ENCODE measurements at regions not wholly inside any gene's neighbourhood (a gene's known extent, or its start where the extent isn't known, plus 50 kb on each side); places are given as distances from the start of the nearest gene placed in this dataset.
"Not testable (repeated sequence)": the region's sequence is repeated elsewhere in the genome, so short reads cannot be mapped to it uniquely, and the experiment has no call there.

DNA sequence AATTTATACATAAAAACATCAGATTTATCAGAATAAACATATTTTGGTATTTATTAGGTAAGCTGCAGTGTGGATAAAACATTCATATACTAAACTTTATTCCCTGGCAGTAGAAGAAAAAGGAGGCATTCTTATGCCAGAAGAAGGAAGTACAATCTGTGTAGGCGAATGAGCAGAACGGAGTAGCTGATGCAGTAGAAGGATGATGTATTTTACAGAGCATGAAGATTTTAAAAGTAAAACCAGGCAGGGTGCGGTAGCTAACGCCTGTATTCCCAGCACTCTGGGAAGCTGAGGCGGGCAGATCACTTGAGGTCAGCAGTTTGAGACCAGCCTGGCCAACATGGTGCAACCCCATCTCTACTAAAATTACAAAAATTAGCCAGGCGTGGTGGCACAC lies 294.9 kb upstream of the MKLN1 start:
- intact Hi-C loops (cut with micrococcal nuclease): loop anchor here (5.0 kb wide), 1 partner anchor 35 kb away; no protein-coding TSS in a partner anchor

- intact Hi-C loops (cut with micrococcal nuclease): loop anchor here (5.0 kb wide), 1 partner anchor 37 kb away; no protein-coding TSS in a partner anchor
These were observed 293.4 kb upstream of the MKLN1 start for GRCh38 chr7:131034166-131034881.

GRCh38 chr7:131035088-131035770 lies 292.4 kb upstream of the MKLN1 start:
- intact Hi-C loops (cut with micrococcal nuclease): no loop called here

DNA sequence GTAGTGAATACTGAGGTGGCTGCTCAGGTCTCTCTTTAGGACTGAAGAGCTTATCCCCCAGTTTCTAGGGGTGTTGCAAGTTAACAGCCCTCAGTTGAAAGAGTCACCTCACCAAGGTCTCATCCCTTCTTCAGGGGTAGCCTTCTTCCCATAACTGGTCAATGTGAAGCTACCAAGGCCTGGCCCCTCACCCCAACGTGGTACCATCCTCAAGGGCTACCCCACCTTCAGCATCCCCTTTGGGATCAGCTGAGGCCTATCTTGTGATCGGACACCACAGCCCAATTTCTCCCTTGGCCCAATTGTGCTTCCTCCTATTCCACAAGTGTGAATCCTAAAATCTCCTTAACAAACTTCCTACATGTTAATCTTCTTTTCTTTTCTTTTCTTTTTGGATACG lies 289.5 kb upstream of the MKLN1 start:
- intact Hi-C loops (cut with micrococcal nuclease): no loop called here

GRCh38 chr7:131039355-131039762 lies 288.3 kb upstream of the MKLN1 start:
- intact Hi-C loops (cut with micrococcal nuclease): no loop called here

- intact Hi-C loops (cut with micrococcal nuclease): loop anchor here (1.0 kb wide), 8 partner anchors 17 to 384 kb away; no protein-coding TSS in a partner anchor
These were observed 287.8 kb upstream of the MKLN1 start for GRCh38 chr7:131039836-131040235.

- intact Hi-C loops (cut with micrococcal nuclease): loop anchor here (1.0 kb wide), 8 partner anchors 17 to 384 kb away; no protein-coding TSS in a partner anchor
These were observed 287.2 kb upstream of the MKLN1 start for GRCh38 chr7:131040467-131040932.

DNA sequence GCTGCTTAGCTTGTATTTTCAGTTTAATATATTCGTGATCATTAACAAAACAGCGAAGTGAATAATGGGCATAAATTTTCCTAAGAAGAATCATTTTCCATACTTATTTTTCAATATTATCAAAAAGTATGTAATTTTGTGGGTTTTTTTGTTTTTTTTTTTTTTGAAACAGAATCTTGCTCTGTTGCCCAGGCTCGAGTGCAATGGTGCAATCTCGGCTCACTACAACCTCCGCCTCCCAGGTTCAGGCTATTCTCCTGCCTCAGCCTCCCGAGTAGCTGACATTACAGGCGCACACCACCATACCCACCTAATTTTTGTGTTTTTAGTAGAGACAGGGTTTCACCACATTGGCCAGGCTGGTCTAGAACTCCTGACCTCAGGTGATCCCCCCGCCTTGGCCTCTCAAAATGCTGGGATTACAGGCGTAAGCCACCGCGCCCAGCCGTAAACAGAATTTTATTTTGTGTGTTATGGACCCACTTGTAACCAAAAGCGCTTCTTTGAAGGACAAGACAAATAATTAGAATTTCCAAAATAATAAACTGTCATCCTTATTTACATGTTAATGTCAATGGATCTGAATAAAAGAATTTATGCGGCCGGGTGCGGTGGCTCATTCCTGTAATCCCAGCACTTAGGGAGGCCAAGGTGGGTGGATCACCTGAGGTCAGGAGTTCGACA lies 286.5 kb upstream of the MKLN1 start:
- intact Hi-C loops (cut with micrococcal nuclease): not testable (repeated sequence)

DNA sequence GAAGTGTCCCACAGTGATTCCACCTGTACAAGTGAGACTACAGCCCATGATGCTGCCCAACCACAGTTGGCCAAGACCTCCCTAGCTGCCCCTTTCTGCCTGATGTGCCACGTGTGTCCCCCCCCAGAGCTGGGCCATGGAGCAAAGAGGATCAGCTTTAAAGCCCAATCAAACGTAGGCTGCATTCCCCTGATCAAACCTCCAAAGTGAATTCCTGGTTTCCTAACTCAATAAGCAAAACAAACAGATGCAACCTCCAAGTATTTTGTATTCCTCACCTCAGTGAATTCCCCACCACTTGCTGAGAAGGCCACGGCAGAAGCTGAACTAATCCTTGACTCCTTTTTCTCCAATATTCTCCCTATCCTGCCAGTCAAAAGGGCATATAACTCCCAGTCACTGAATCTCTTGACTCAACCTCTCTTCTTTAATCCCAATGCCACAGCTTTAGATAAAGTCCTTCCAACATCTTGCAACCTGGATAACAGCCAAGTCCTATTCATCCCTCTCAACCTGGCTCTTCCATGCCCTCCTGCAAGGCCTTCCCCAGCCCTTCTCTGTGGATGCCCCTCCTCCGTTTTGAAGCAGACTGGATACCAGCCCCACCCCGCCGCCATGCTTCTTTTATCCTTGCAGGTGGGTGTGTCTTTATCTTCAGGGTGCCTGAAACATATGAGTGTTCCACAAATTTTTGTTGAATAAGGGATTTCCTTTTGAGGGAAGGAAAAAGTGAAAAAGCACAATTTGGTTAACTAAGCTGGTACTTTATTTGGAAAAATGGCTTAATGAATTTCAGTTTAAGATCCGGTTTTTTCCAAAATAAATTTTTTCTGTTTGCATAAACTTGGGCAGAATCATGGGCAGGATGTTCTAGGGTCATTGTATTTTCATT lies 285.2 kb upstream of the MKLN1 start:
- intact Hi-C loops (cut with micrococcal nuclease): no loop called here

DNA sequence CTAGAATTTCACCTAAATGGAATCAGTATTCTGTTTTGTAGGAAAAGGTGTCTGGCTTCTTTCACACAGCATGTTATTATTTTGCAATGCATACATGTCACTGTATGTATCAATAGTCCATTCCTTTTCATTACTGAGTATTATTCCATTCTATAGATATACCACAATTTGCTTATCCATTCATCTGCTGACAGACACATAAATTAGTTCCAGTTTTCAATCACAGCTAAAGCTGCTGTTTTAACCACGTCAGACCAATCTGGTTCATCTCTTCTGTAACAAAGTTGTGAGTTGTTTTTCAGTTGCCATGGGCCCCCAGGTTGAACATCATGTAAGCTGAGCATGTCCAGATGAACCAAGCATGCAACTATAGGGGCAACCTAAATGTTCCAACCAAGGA lies 282.1 kb upstream of the MKLN1 start:
- intact Hi-C loops (cut with micrococcal nuclease): no loop called here

DNA sequence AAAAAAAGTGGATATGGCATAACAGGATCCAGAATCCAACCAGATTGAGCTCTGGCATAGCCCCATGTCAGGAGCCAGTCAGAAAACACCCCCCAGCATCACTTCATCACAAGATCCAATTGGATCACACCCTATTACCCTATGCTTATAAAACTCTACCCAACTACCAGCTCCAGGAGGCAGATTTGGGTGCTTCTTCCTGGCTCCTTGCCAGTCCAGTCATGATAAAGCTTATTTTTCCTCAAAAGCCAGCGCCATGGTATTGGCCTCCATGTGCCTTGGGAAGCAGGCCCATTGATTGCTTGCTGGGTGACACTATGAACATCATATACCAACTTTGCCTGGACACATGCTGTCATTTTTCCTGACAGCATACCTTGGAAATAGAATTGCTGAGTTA lies 281.4 kb upstream of the MKLN1 start:
- intact Hi-C loops (cut with micrococcal nuclease): no loop called here

DNA sequence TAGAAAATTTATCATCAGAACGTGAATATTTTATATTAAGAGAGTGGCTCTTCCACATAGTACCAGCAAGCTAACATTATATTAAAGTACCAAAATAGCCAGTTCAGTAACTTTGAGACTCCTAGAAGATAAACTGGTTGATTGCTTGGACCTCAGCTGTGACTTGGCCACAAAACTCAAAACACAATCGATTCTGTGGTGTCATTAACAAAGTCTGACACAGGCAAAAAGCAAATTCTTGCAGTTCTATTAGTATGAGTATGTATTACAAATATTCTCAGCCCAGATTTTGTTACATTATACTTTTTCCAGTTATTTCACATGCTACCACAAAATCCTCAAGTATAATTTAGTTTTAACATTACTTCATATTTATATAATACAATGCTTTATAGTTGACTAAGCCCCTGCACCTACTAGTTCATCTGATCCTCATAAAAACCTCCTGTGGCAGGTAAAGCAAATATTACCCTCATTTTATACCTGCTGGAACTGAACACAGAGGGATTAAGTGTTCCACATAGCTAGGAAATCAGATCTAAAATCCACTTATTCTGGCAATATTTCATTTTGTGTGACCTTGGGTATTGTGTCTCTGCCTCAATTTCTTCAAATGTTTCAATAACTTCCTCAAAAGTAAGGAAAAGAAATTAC lies 279.9 kb upstream of the MKLN1 start:
- intact Hi-C loops (cut with micrococcal nuclease): no loop called here

GRCh38 chr7:131051304-131051703 lies 276.4 kb upstream of the MKLN1 start:
- intact Hi-C loops (cut with micrococcal nuclease): no loop called here

GRCh38 chr7:131052285-131052904 lies 275.3 kb upstream of the MKLN1 start:
- intact Hi-C loops (cut with micrococcal nuclease): no loop called here

- intact Hi-C loops (cut with micrococcal nuclease): loop anchor here (5.0 kb wide), 1 partner anchor 984 kb away; the partner anchor contains the start of gene KLHDC10
These were observed 271.7 kb upstream of the MKLN1 start for GRCh38 chr7:131056007-131056406.

GRCh38 chr7:131057015-131057793 lies 270.5 kb upstream of the MKLN1 start:
- intact Hi-C loops (cut with micrococcal nuclease): loop anchor here (1.0 to 5.0 kb wide), 9 partner anchors 12 to 985 kb away; partner anchors contain the start of gene KLHDC10

DNA sequence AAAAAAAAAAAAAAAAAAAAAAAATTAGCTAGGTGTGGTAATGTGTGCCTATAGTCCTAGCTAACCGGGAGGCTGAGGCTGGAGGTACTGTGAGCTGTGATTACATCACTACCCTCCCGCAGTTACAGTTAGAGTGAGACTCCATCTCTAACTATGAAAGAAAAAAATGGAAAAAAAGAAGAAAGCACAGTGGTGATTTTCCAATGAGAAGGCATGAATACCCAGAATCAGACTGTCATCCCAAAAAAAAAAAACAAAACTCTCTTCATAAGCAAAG lies 269.9 kb upstream of the MKLN1 start:
- intact Hi-C loops (cut with micrococcal nuclease): loop anchor here (1.0 to 5.0 kb wide), 9 partner anchors 12 to 985 kb away; partner anchors contain the start of gene KLHDC10

GRCh38 chr7:131058561-131059288 lies 269.0 kb upstream of the MKLN1 start:
- intact Hi-C loops (cut with micrococcal nuclease): loop anchor here (5.0 kb wide), 1 partner anchor 986 kb away; the partner anchor contains the start of gene KLHDC10
